ENCODE measurements at regions not wholly inside any gene's neighbourhood (a gene's known extent, or its start where the extent isn't known, plus 50 kb on each side); places are given as distances from the start of the nearest gene placed in this dataset.

GRCh38 chr10:3836222-3836820, 51.3 kb upstream of the KLF6 start:
- DNase-seq: no peak

- no peak for DNase-seq
These were observed 50.8 kb upstream of the KLF6 start for GRCh38 chr10:3835770-3836169.

GRCh38 chr10:3834947-3835346, 49.9 kb upstream of the KLF6 start:
- no peak for DNase-seq

All from fibroblast of skin of scalp (primary cell).